Keratinocyte (primary cell): ENCODE measurements at regions not wholly inside any gene's neighbourhood (a gene's known extent, or its start where the extent isn't known, plus 50 kb on each side); places are given as distances from the start of the nearest gene placed in this dataset.

Experiments used
- DNase-seq: peaks from one replicate; pipeline ENCODE4 v3.0.0-alpha.2; 2011; ENCODE audit warnings: low read depth, missing footprints, low spot score
- FAIRE-seq: peaks from 2 replicates; lab custom pipeline; 2011; peaks lifted over from hg19 to GRCh38; lab: Jason Lieb, UNC
- H2AFZ ChIP-seq: 2 replicates; pipeline ENCODE4 v1.6.0; 2012; ENCODE audit warnings: low read length, control low read depth, inconsistent platforms; ENCODE audit not compliant: control insufficient read depth
- H3K27ac ChIP-seq: 2 replicates; pipeline ENCODE4 v1.5.1; 2011; ENCODE audit warnings: low read length; ENCODE audit not compliant: control insufficient read depth, insufficient read depth
- H3K27me3 ChIP-seq: 3 replicates; pipeline ENCODE4 v1.6.0; 2011; ENCODE audit warnings: low read length; ENCODE audit not compliant: control insufficient read depth, insufficient read depth; ENCODE audit errors: extremely low read depth
- H3K36me3 ChIP-seq, 2 experiments: 2 replicates in 1 of 2; 3 replicates in 1 of 2; pipeline ENCODE4 v1.5.1; 2011; ENCODE audit warnings: low read length in 2 of 2, mild to moderate bottlenecking in 1 of 2; ENCODE audit not compliant: control insufficient read depth in 2 of 2, insufficient read depth in 2 of 2; ENCODE audit errors: extremely low read depth in 1 of 2
- H3K4me1 ChIP-seq: 3 replicates; pipeline ENCODE4 v1.5.1; 2011; ENCODE audit warnings: low read length; ENCODE audit not compliant: control insufficient read depth, insufficient read depth; ENCODE audit errors: extremely low read depth
- H3K4me2 ChIP-seq: 3 replicates; pipeline ENCODE4 v1.6.0; 2011; ENCODE audit warnings: low read depth, low read length; ENCODE audit not compliant: control insufficient read depth, insufficient read depth; ENCODE audit errors: extremely low read depth
- H3K4me3 ChIP-seq, 3 experiments: fragments of 200-600 bp in 1 of 3; sonication (generic) in 1 of 3; 2 replicates in 2 of 3; 3 replicates in 1 of 3; pipeline ENCODE4 v1.5.1; 2011 to 2016; ENCODE audit warnings: low read length in 3 of 3, mild to moderate bottlenecking in 3 of 3, control low read depth in 2 of 3, inconsistent platforms in 1 of 3, low read depth in 1 of 3, mixed read lengths in 1 of 3, mixed run types in 1 of 3, moderate library complexity in 1 of 3; ENCODE audit not compliant: control insufficient read depth in 2 of 3, insufficient read depth in 2 of 3; ENCODE audit errors: extremely low read depth in 1 of 3
- H3K79me2 ChIP-seq: 2 replicates; pipeline ENCODE4 v1.6.0; 2012; ENCODE audit warnings: low read length; ENCODE audit not compliant: control insufficient read depth, insufficient read depth
- H3K9ac ChIP-seq: 3 replicates; pipeline ENCODE4 v1.6.0; 2011; ENCODE audit warnings: low read length; ENCODE audit not compliant: control insufficient read depth, insufficient read depth; ENCODE audit errors: extremely low read depth
- H3K9me1 ChIP-seq: 3 replicates; pipeline ENCODE4 v1.6.0; 2011; ENCODE audit warnings: low read length; ENCODE audit not compliant: control insufficient read depth, insufficient read depth; ENCODE audit errors: extremely low read depth
- H3K9me3 ChIP-seq: 2 replicates; pipeline ENCODE4 v1.5.1; 2012; ENCODE audit warnings: low read depth, low read length; ENCODE audit not compliant: control insufficient read depth
- H4K20me1 ChIP-seq: 3 replicates; pipeline ENCODE4 v1.6.0; 2011; ENCODE audit warnings: low read length; ENCODE audit not compliant: control insufficient read depth, insufficient read depth; ENCODE audit errors: extremely low read depth
- CTCF ChIP-seq, 3 experiments: IDR thresholded peaks in 1 of 3; conservative IDR thresholded peaks in 1 of 3; optimal IDR thresholded peaks in 1 of 3; 2 replicates in 2 of 3; 3 replicates in 1 of 3; pipeline versions ENCODE3 to v1.5.1; 2011; ENCODE audit warnings: low read length in 3 of 3, mild to moderate bottlenecking in 3 of 3, moderate library complexity in 2 of 3, control low read depth in 1 of 3, inconsistent platforms in 1 of 3; ENCODE audit not compliant: insufficient read depth in 2 of 3; ENCODE audit errors: extremely low read depth in 1 of 3
- EZH2 ChIP-seq: IDR thresholded peaks from one replicate; pipeline ENCODE4 v1.6.1; 2012; ENCODE audit warnings: inconsistent platforms, mild to moderate bottlenecking, low read length, moderate library complexity
- dilution Hi-C: fragments of 300-500 bp; cut with MboI; formaldehyde crosslinking; loops from one replicate; pipeline ENCODE4 v1.7.0; 2020; ENCODE audit warnings: low sequenced_read_pairs; ENCODE audit not compliant: extremely low pct_ligation_motif_present

GRCh38 chr18:56286775-56287325 is 351.5 kb downstream of the TXNL1 start:
- Histone ChIP-seq H3K27ac (no peak overlapping the region), H3K4me2 (no peak overlapping the region), H3K4me1 (no peaks in the 10 kb centered on the region), H3K36me3 (no peaks in the 10 kb centered on the region), H3K79me2 (no peaks in the 10 kb centered on the region), H3K27me3 (no peaks in the 10 kb centered on the region), H4K20me1 (no peaks in the 10 kb centered on the region), H3K9me3 (no peaks in the 10 kb centered on the region), H3K9ac (no peak overlapping the region), H3K9me1 (no peaks in the 10 kb centered on the region), H3K4me3 (no peak overlapping the region), H2AFZ (no peak overlapping the region)
- DNase-seq (no peak), FAIRE-seq (no peak)
- TF ChIP-seq CTCF (optimal IDR thresholded peaks at IDR 0.05 in 1 of 3, IDR thresholded peaks at IDR 0.05 in 1 of 3, conservative IDR thresholded peaks at IDR 0.05 in 1 of 3; ENCODE audit: extremely low read depth in 1 of 3, insufficient read depth in 2 of 3, low read length in 3 of 3) = no peak
- no peak for TF ChIP-seq EZH2
- dilution Hi-C loops = no loop called here

DNA sequence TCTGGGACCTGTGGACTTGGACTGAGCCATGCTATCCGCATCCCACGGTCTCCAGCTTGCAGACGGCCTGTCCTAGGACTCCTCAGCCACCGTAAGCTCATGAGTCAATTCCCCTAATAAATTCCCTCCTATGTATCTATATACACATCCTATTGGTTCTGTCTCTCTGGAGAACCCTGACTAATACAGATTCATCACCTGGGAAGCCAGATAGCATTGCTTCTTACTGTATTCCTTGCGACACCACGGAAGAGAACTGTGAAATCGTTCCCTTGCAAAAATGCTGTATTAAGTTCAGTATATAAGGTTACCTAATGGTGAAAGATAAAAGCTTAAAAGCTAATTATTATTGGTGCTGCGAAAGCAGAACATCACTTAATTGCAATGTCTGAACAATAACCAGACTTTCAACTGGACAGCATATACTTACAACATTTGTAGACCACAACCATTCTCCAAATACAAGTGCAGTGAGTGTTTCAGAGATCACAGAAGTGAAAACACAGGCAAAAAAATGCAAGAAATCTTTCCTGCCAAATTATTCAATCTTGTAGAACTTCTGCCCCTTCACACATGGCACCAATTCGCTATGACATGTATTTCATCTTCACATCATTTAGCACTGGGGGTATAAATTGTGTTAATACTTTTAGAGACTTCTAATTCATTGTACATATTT is 352.9 kb downstream of the TXNL1 start:
- H2AFZ ChIP-seq = no peak overlapping the region
- TF ChIP-seq CTCF (optimal IDR thresholded peaks at IDR 0.05 in 1 of 3, IDR thresholded peaks at IDR 0.05 in 1 of 3, conservative IDR thresholded peaks at IDR 0.05 in 1 of 3; ENCODE audit: extremely low read depth in 1 of 3, insufficient read depth in 2 of 3, low read length in 3 of 3) = no peak
- no peak for TF ChIP-seq EZH2
- no peaks in the 10 kb centered on the region for H3K9me3 ChIP-seq
- no peaks in the 10 kb centered on the region for H3K36me3 ChIP-seq
- DNase-seq (no peak), FAIRE-seq (no peak)
- dilution Hi-C loops = no loop called here
- no peak overlapping the region for H3K4me2 ChIP-seq
- no peaks in the 10 kb centered on the region for H3K27me3 ChIP-seq
- no peak overlapping the region for H3K4me3 ChIP-seq
- no peaks in the 10 kb centered on the region for H3K79me2 ChIP-seq
- no peak overlapping the region for H3K27ac ChIP-seq
- H3K9me1 ChIP-seq = no peaks in the 10 kb centered on the region
- H3K9ac ChIP-seq = no peak overlapping the region
- H3K4me1 ChIP-seq = no peaks in the 10 kb centered on the region
- no peaks in the 10 kb centered on the region for H4K20me1 ChIP-seq
